ENCODE measurements at regions not wholly inside any gene's neighbourhood (a gene's known extent, or its start where the extent isn't known, plus 50 kb on each side); places are given as distances from the start of the nearest gene placed in this dataset.

DNA sequence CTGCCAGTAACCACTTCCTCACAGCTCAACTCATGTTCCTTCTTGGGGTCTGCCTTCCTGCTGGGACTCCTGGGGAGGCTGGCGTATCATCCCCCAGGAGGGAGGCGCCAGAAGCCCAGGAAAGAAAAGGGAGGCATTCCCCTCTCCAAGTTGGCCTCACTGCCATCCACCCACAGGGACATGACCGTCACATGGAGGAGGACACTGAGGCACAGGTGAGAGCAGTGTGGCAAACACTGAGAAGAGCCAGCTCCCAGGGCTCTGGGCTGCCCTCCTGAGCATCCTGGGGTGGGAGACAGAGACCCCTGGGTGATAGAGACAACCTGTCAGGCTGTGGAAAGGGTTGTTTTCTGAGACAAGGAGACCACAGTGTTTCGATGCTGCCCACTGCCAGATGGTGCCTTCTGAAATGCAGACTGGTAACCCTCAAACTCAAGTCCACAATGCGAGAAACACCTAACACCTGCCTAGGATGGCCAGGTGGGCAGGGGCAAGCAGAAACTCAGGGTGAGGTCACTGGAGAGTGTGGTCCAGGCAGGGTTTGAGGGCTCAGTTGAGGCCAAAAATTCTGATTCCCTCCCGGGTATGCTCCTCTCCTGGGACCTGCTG, 1722.1 kb downstream of the TP53TG3F start:
- H3K9me3 ChIP-seq (ENCODE audit: control insufficient read depth, low read depth, low read length): peaks cover 92% of the 10 kb centered on the region
- Mint-ChIP-seq H3K4me3 (no peak overlapping the region), H3K9me3 (peaks cover 90 to 91% of the 10 kb centered on the region in 2 experiments), H3K36me3 (ENCODE audit: insufficient read depth in 1 of 3, low read depth in 3 of 3) (peaks cover 6 to 38% (median 22%) of the 10 kb centered on the region in 3 experiments), H3K27me3 (ENCODE audit: low read depth) (peaks cover 3% of the 10 kb centered on the region), H3K27ac (no peak overlapping the region), H3K4me1 (no peaks in the 10 kb centered on the region)
- H3K56ac ChIP-seq (ENCODE audit: insufficient read length, low read depth, low read length): no peak overlapping the region
- H2BK20ac ChIP-seq (ENCODE audit: low read depth, low read length, poor library complexity, severe bottlenecking): no peak overlapping the region
- no peak overlapping the region for H2BK120ac ChIP-seq (ENCODE audit: low read depth, low read length, poor library complexity, severe bottlenecking)
- no peaks in the 10 kb centered on the region; the same call in 1 of the 2 replicates for H3K27me3 ChIP-seq (ENCODE audit: insufficient read depth, low read length)
- H3K23ac ChIP-seq (ENCODE audit: insufficient read length, low read depth, low read length): no peak overlapping the region
- no peak overlapping the region for H3K4me2 ChIP-seq (ENCODE audit: insufficient read depth, insufficient read length, low read length)
- no peak for DNase-seq
- H3T11ph ChIP-seq (ENCODE audit: low read length): no peak overlapping the region
- no peak overlapping the region for H3K27ac ChIP-seq (ENCODE audit: insufficient read length, low read depth, low read length)
- no peak overlapping the region for H4K5ac ChIP-seq (ENCODE audit: insufficient read length, low read depth, low read length)
- WGBS (ENCODE audit: extremely low coverage, insufficient read length, low lambda C conversion rate): no CpG with 5 or more reads among the region's 6 CpGs
- no peak overlapping the region for H2BK12ac ChIP-seq (ENCODE audit: insufficient read length, low read depth, low read length)
- no peak overlapping the region for H3K4ac ChIP-seq (ENCODE audit: low read depth, low read length)
- H2BK15ac ChIP-seq (ENCODE audit: low read depth, low read length): no peak overlapping the region
- no peak overlapping the region for H3K9ac ChIP-seq (ENCODE audit: extremely low read depth, insufficient read length, low read length)
- no peaks in the 10 kb centered on the region for H3K23me2 ChIP-seq (ENCODE audit: insufficient read length, low read depth, low read length, poor library complexity, severe bottlenecking)
- H3K18ac ChIP-seq (ENCODE audit: insufficient read length, low read depth, low read length): no peak overlapping the region
- no peak overlapping the region for H4K91ac ChIP-seq (ENCODE audit: insufficient read length, low read depth, low read length)
- no peaks in the 10 kb centered on the region for H3K4me1 ChIP-seq (ENCODE audit: insufficient read depth, low read length)
- no peak overlapping the region for H2BK5ac ChIP-seq (ENCODE audit: insufficient read length, low read length)
- H3K79me1 ChIP-seq (ENCODE audit: insufficient read depth, low read depth, low read length, poor library complexity, severe bottlenecking): no peaks in the 10 kb centered on the region
- TF ChIP-seq, protein P1, sequence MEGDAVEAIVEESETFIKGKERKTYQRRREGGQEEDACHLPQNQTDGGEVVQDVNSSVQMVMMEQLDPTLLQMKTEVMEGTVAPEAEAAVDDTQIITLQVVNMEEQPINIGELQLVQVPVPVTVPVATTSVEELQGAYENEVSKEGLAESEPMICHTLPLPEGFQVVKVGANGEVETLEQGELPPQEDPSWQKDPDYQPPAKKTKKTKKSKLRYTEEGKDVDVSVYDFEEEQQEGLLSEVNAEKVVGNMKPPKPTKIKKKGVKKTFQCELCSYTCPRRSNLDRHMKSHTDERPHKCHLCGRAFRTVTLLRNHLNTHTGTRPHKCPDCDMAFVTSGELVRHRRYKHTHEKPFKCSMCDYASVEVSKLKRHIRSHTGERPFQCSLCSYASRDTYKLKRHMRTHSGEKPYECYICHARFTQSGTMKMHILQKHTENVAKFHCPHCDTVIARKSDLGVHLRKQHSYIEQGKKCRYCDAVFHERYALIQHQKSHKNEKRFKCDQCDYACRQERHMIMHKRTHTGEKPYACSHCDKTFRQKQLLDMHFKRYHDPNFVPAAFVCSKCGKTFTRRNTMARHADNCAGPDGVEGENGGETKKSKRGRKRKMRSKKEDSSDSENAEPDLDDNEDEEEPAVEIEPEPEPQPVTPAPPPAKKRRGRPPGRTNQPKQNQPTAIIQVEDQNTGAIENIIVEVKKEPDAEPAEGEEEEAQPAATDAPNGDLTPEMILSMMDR (conservative IDR thresholded peaks at IDR 0.05): no peak
- no peak overlapping the region for H2AK5ac ChIP-seq (ENCODE audit: insufficient read length, low read length)
- H3K14ac ChIP-seq (ENCODE audit: insufficient read depth, low read length): no peak overlapping the region
- no peaks in the 10 kb centered on the region for H3K79me2 ChIP-seq (ENCODE audit: insufficient read depth, low read length)
- no peaks in the 10 kb centered on the region for H4K20me1 ChIP-seq (ENCODE audit: control insufficient read depth, insufficient read depth, insufficient read length)
- no peak overlapping the region for H4K8ac ChIP-seq (replicated peaks; ENCODE audit: insufficient read length, low read depth, low read length)
- no peak overlapping the region for H2AFZ ChIP-seq (ENCODE audit: low read length)

Data from H9 (cell line).